Retinal pigment epithelial cell (primary cell): ENCODE measurements at regions not wholly inside any gene's neighbourhood (a gene's known extent, or its start where the extent isn't known, plus 50 kb on each side); places are given as distances from the start of the nearest gene placed in this dataset.

ENCODE experiments used
- DNase-seq: peaks from one replicate; pipeline ENCODE4 v3.0.0-alpha.2; 2010; ENCODE audit warnings: low read depth
- H3K4me3 ChIP-seq: 2 replicates; pipeline ENCODE4 v1.5.1; 2011; ENCODE audit warnings: mild to moderate bottlenecking, low read length, control low read depth, moderate library complexity
- TF ChIP-seq, protein P1 (sequence below): conservative IDR thresholded peaks from 2 replicates; pipeline ENCODE4 v1.5.1; 2011; ENCODE audit warnings: low read depth, low read length, control low read depth, inconsistent platforms

GRCh38 chr20:40604416-40604815 is 84.6 kb downstream of the MAFB start:
- DNase-seq: no peak
- TF ChIP-seq, protein P1, sequence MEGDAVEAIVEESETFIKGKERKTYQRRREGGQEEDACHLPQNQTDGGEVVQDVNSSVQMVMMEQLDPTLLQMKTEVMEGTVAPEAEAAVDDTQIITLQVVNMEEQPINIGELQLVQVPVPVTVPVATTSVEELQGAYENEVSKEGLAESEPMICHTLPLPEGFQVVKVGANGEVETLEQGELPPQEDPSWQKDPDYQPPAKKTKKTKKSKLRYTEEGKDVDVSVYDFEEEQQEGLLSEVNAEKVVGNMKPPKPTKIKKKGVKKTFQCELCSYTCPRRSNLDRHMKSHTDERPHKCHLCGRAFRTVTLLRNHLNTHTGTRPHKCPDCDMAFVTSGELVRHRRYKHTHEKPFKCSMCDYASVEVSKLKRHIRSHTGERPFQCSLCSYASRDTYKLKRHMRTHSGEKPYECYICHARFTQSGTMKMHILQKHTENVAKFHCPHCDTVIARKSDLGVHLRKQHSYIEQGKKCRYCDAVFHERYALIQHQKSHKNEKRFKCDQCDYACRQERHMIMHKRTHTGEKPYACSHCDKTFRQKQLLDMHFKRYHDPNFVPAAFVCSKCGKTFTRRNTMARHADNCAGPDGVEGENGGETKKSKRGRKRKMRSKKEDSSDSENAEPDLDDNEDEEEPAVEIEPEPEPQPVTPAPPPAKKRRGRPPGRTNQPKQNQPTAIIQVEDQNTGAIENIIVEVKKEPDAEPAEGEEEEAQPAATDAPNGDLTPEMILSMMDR: no peak
- no peak overlapping the region for H3K4me3 ChIP-seq

GRCh38 chr20:40603057-40603651 is 85.9 kb downstream of the MAFB start:
- no peak overlapping the region for H3K4me3 ChIP-seq
- no peak for DNase-seq
- TF ChIP-seq, protein P1: no peak

GRCh38 chr20:40602381-40602780 is 86.7 kb downstream of the MAFB start:
- H3K4me3 ChIP-seq: no peak overlapping the region
- DNase-seq: no peak
- TF ChIP-seq, protein P1: no peak

- DNase-seq: no peak
Observed at GRCh38 chr20:40600441-40601219, 88.4 kb downstream of the MAFB start.

GRCh38 chr20:40599987-40600386 is 89.0 kb downstream of the MAFB start:
- TF ChIP-seq, protein P1: no peak
- DNase-seq: no peak
- H3K4me3 ChIP-seq: no peak overlapping the region

More at GRCh38 chr20:40600441-40601219, 88.4 kb downstream of the MAFB start:
- no peak overlapping the region for H3K4me3 ChIP-seq
- TF ChIP-seq, protein P1: no peak

DNA sequence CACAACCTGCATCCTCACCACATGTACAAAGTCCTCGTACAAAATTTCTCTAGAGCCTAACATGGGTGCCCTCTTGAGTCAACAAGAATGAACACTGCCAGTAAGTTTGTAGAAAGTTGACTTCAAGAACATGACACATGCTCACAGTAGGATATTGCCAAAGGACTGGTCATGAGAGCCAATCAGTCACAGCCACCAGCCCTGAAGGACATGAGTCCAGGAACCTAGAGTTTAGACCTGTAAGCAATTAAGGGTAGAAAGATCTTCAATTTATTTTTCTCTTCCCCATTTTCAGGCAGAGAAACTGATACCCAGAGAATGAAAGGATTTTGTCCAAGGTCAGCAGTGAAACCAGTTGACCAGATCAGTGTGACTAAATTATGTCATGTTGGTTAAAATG is 96.1 kb downstream of the MAFB start:
- TF ChIP-seq, protein P1: no peak
- DNase-seq: no peak
- H3K4me3 ChIP-seq: no peak overlapping the region

GRCh38 chr20:40591536-40591935 is 97.5 kb downstream of the MAFB start:
- no peak for DNase-seq
- H3K4me3 ChIP-seq: no peak overlapping the region
- TF ChIP-seq, protein P1: no peak
